Astrocyte (in vitro differentiated cells and primary cell): ENCODE measurements at regions not wholly inside any gene's neighbourhood (a gene's known extent, or its start where the extent isn't known, plus 50 kb on each side); places are given as distances from the start of the nearest gene placed in this dataset.

Experiments used
- DNase-seq: peaks from one replicate; pipeline ENCODE4 v3.0.0-alpha.2; 2010; ENCODE audit warnings: low read depth
- FAIRE-seq: peaks from 2 replicates; lab custom pipeline; 2011; peaks lifted over from hg19 to GRCh38; lab: Jason Lieb, UNC
- H2AFZ ChIP-seq: 2 replicates; pipeline ENCODE4 v1.6.0; 2012; ENCODE audit warnings: low read depth, low read length, inconsistent platforms
- H3K27ac ChIP-seq: 2 replicates; pipeline ENCODE4 v1.5.1; 2011; ENCODE audit warnings: low read depth, low read length, inconsistent platforms
- H3K27me3 ChIP-seq: 2 replicates; pipeline ENCODE4 v1.6.0; 2011; ENCODE audit warnings: low read length, inconsistent platforms; ENCODE audit not compliant: insufficient read depth
- H3K36me3 ChIP-seq: 2 replicates; pipeline ENCODE4 v1.5.1; 2011; ENCODE audit warnings: low read length, inconsistent platforms; ENCODE audit not compliant: insufficient read depth
- H3K4me1 ChIP-seq: 2 replicates; pipeline ENCODE4 v1.5.1; 2011; ENCODE audit warnings: low read length, inconsistent platforms; ENCODE audit not compliant: insufficient read depth
- H3K4me2 ChIP-seq: 2 replicates; pipeline ENCODE4 v1.6.0; 2012; ENCODE audit warnings: low read length, inconsistent platforms
- H3K4me3 ChIP-seq: 2 replicates; pipeline ENCODE4 v1.5.1; 2011; ENCODE audit warnings: low read depth, mild to moderate bottlenecking, low read length, inconsistent platforms; ENCODE audit not compliant: insufficient read depth
- H3K79me2 ChIP-seq: 2 replicates; pipeline ENCODE4 v1.6.0; 2012; ENCODE audit warnings: mild to moderate bottlenecking, low read length, inconsistent platforms; ENCODE audit not compliant: insufficient read depth
- H3K9ac ChIP-seq: 2 replicates; pipeline ENCODE4 v1.6.0; 2012; ENCODE audit warnings: mild to moderate bottlenecking, low read length, inconsistent platforms
- H3K9me3 ChIP-seq: 2 replicates; pipeline ENCODE4 v1.5.1; 2012; ENCODE audit warnings: low read depth, mild to moderate bottlenecking, low read length, inconsistent platforms; ENCODE audit not compliant: insufficient read depth
- H4K20me1 ChIP-seq: 2 replicates; pipeline ENCODE4 v1.6.0; 2012; ENCODE audit warnings: low read length, inconsistent platforms; ENCODE audit not compliant: insufficient read depth
- H3K27ac Mint-ChIP-seq: one replicate; pipeline ENCODE4 v1.8.0; 2021; ENCODE audit warnings: mild to moderate bottlenecking, mixed read lengths; ENCODE audit not compliant: unreplicated experiment
- H3K27me3 Mint-ChIP-seq: one replicate; pipeline ENCODE4 v1.8.0; 2021; ENCODE audit warnings: low read depth, mixed read lengths; ENCODE audit not compliant: unreplicated experiment
- H3K36me3 Mint-ChIP-seq: one replicate; pipeline ENCODE4 v1.8.0; 2021; ENCODE audit warnings: low read depth, mixed read lengths; ENCODE audit not compliant: unreplicated experiment
- H3K4me1 Mint-ChIP-seq: one replicate; pipeline ENCODE4 v1.8.0; 2021; ENCODE audit warnings: low read depth, mixed read lengths; ENCODE audit not compliant: unreplicated experiment
- H3K4me3 Mint-ChIP-seq: one replicate; pipeline ENCODE4 v1.8.0; 2021; ENCODE audit warnings: mild to moderate bottlenecking, moderate library complexity, mixed read lengths; ENCODE audit not compliant: unreplicated experiment
- H3K9me3 Mint-ChIP-seq: one replicate; pipeline ENCODE4 v1.8.0; 2021; ENCODE audit warnings: mild to moderate bottlenecking, mixed read lengths; ENCODE audit not compliant: unreplicated experiment
- EZH2 ChIP-seq: IDR thresholded peaks from 2 replicates; pipeline ENCODE4 v1.6.1; 2012; ENCODE audit warnings: mild to moderate bottlenecking, low read length, inconsistent platforms; ENCODE audit not compliant: insufficient read depth
- TF ChIP-seq, protein P1 (sequence below): IDR thresholded peaks from 2 replicates; pipeline ENCODE4 v1.5.1; 2011; ENCODE audit warnings: low read depth, mild to moderate bottlenecking, inconsistent platforms, low read length, moderate library complexity; ENCODE audit not compliant: insufficient read depth

DNA sequence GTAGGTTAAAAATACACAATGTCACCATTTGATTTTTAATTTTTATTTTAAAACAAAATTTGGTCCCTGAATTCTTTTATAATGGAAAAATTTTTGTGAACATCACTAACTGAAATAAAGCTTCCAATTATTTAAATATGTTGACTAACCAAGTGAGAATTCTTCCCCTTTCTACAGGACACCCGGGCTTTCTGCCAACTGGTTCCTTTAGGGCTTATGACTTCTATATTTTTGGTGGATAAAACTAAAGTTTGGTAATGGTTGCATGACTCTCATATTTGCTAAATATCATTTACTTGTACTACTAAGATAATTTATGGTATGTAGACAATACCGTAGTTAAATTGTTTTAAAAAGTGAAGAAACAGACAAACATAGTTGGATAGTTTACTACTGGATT is 291.0 kb upstream of the DOK6 start:
- Histone ChIP-seq H3K4me3 (no peak overlapping the region), H4K20me1 (no peaks in the 10 kb centered on the region), H2AFZ (no peak overlapping the region), H3K27me3 (no peaks in the 10 kb centered on the region), H3K9me3 (no peaks in the 10 kb centered on the region), H3K36me3 (no peaks in the 10 kb centered on the region), H3K4me2 (no peak overlapping the region), H3K27ac (no peak overlapping the region), H3K79me2 (no peaks in the 10 kb centered on the region), H3K4me1 (no peaks in the 10 kb centered on the region), H3K9ac (no peak overlapping the region)
- no peak overlapping the region for H3K27ac Mint-ChIP-seq
- TF ChIP-seq, protein P1, sequence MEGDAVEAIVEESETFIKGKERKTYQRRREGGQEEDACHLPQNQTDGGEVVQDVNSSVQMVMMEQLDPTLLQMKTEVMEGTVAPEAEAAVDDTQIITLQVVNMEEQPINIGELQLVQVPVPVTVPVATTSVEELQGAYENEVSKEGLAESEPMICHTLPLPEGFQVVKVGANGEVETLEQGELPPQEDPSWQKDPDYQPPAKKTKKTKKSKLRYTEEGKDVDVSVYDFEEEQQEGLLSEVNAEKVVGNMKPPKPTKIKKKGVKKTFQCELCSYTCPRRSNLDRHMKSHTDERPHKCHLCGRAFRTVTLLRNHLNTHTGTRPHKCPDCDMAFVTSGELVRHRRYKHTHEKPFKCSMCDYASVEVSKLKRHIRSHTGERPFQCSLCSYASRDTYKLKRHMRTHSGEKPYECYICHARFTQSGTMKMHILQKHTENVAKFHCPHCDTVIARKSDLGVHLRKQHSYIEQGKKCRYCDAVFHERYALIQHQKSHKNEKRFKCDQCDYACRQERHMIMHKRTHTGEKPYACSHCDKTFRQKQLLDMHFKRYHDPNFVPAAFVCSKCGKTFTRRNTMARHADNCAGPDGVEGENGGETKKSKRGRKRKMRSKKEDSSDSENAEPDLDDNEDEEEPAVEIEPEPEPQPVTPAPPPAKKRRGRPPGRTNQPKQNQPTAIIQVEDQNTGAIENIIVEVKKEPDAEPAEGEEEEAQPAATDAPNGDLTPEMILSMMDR: no peak
- no peak for TF ChIP-seq EZH2
- H3K4me1 Mint-ChIP-seq: no peaks in the 10 kb centered on the region
- DNase-seq (peak; percentile 2), FAIRE-seq (no peak)
- H3K36me3 Mint-ChIP-seq: peaks cover 2% of the 10 kb centered on the region
- no peaks in the 10 kb centered on the region for H3K27me3 Mint-ChIP-seq
- H3K4me3 Mint-ChIP-seq: no peak overlapping the region
- no peaks in the 10 kb centered on the region for H3K9me3 Mint-ChIP-seq

DNA sequence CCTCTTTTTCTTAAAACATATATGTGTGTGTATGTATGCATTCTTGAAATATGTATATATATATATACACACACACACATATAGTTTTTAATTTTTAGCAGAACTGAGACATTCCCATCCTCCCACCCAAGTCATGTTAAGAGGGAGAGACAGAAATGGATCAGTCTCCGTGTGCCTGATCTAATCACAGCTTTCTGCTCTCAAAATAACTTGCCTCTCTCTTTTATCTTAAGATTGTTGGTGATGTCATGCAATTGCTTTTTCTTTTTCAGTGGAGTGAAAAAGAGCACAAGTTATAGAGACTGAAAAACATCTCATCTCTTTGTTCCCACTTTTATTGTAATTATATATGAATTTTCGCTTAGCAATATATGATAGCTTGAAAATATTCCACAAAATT is 279.9 kb upstream of the DOK6 start:
- no peaks in the 10 kb centered on the region for H3K4me1 Mint-ChIP-seq

DNA sequence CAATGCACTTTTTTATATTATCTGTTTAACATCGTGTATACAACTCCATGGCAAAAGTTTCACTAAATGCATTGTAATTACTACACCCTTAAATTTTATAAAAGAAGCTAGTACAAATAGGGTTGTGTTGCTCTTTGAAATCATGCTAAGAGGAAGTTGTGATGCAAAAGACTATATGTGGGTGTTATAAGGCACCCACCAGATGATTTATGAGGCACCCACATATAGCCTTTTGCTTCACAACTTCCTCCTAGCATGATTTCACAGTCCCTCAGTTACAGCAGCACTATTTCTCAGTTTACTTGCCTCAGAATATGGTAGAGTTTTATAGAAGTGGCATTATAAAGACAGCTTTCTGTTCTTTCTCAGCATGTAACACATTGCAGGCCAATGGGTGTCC is 277.3 kb upstream of the DOK6 start:
- no peak overlapping the region for H3K9ac ChIP-seq
- no peak for DNase-seq
- H3K9me3 ChIP-seq: no peaks in the 10 kb centered on the region
- no peak overlapping the region for H3K4me2 ChIP-seq
- no peak for FAIRE-seq
- no peaks in the 10 kb centered on the region for H3K79me2 ChIP-seq
- no peak overlapping the region for H3K27ac ChIP-seq
- Mint-ChIP-seq H3K27ac (no peak overlapping the region), H3K36me3 (no peaks in the 10 kb centered on the region), H3K4me3 (no peak overlapping the region), H3K27me3 (no peaks in the 10 kb centered on the region), H3K4me1 (no peaks in the 10 kb centered on the region), H3K9me3 (no peaks in the 10 kb centered on the region)
- H4K20me1 ChIP-seq: no peaks in the 10 kb centered on the region
- no peak overlapping the region for H3K4me3 ChIP-seq
- no peaks in the 10 kb centered on the region for H3K4me1 ChIP-seq
- H3K27me3 ChIP-seq: no peaks in the 10 kb centered on the region
- H2AFZ ChIP-seq: no peak overlapping the region
- no peaks in the 10 kb centered on the region for H3K36me3 ChIP-seq
- TF ChIP-seq, protein P1: no peak
- TF ChIP-seq EZH2: no peak

More for the DNA sequence above, 279.9 kb upstream of the DOK6 start:
- no peak for FAIRE-seq
- Histone ChIP-seq H3K9ac (no peak overlapping the region), H3K27ac (no peak overlapping the region), H3K27me3 (no peaks in the 10 kb centered on the region), H3K79me2 (no peaks in the 10 kb centered on the region), H3K9me3 (no peaks in the 10 kb centered on the region), H2AFZ (no peak overlapping the region), H3K36me3 (no peaks in the 10 kb centered on the region), H3K4me2 (no peak overlapping the region), H4K20me1 (no peaks in the 10 kb centered on the region), H3K4me3 (no peak overlapping the region), H3K4me1 (no peaks in the 10 kb centered on the region)
- H3K27ac Mint-ChIP-seq: no peak overlapping the region
- H3K27me3 Mint-ChIP-seq: no peaks in the 10 kb centered on the region
- DNase-seq: no peak
- no peak overlapping the region for H3K4me3 Mint-ChIP-seq
- H3K9me3 Mint-ChIP-seq: no peaks in the 10 kb centered on the region
- H3K36me3 Mint-ChIP-seq: no peaks in the 10 kb centered on the region
- TF ChIP-seq, protein P1: no peak
- TF ChIP-seq EZH2: no peak
